PC-9 (cell line): ENCODE measurements at regions not wholly inside any gene's neighbourhood (a gene's known extent, or its start where the extent isn't known, plus 50 kb on each side); places are given as distances from the start of the nearest gene placed in this dataset.

Experiments
- BruUV-seq: library from RNA; stranded (reverse); fragments of 400-500 nt; replicated peaks from 2 replicates; lab custom pipeline; 2021; lab: Mats Ljungman, UMichigan
- CTCF ChIA-PET: fragments of 300-600 bp; sonication (Branson Sonifier 250); formaldehyde crosslinking; loops from one replicate; lab custom pipeline; 2022; ENCODE audit warnings: antibody characterized with exemption; lab: Charles Lee
- POLR2A ChIA-PET: fragments of 300-600 bp; sonication (Branson Sonifier 250); formaldehyde crosslinking; loops from one replicate; lab custom pipeline; 2022; ENCODE audit warnings: antibody characterized with exemption; ENCODE audit not compliant: unreplicated experiment; lab: Charles Lee
- DNase-seq, 2 experiments: peaks; one replicate each; pipeline versions ENCODE4 v3.0.0 to v3.0.0-alpha.2; 2015 to 2022; ENCODE audit warnings: mixed read lengths in 1 of 2
- H2AFZ ChIP-seq: fragments of 200-600 bp; sonication (generic); 2 replicates; pipeline ENCODE4 v1.8.1; 2017; ENCODE audit warnings: antibody characterized with exemption
- H3F3A ChIP-seq: fragments of 200-600 bp; sonication (generic); 2 replicates; pipeline ENCODE4 v1.8.1; 2017; ENCODE audit warnings: antibody characterized with exemption, mild to moderate bottlenecking, low read depth; ENCODE audit not compliant: insufficient read depth
- H3K27ac ChIP-seq: fragments of 200-600 bp; sonication (generic); 2 replicates; pipeline ENCODE4 v1.6.1; 2016; ENCODE audit warnings: mixed run types
- H3K27me3 ChIP-seq: fragments of 200-600 bp; sonication (generic); 2 replicates; pipeline ENCODE4 v1.6.1; 2016; ENCODE audit warnings: low read depth, mixed run types; ENCODE audit not compliant: insufficient read depth
- H3K36me3 ChIP-seq: fragments of 200-600 bp; sonication (generic); 2 replicates; pipeline ENCODE4 v1.6.1; 2016; ENCODE audit warnings: low read depth, mixed run types
- H3K4me1 ChIP-seq: fragments of 200-600 bp; sonication (generic); replicated peaks from 2 replicates; pipeline ENCODE4 v1.6.1; 2016; ENCODE audit warnings: mixed run types; ENCODE audit not compliant: insufficient read depth
- H3K4me2 ChIP-seq: fragments of 200-600 bp; sonication (generic); 2 replicates; pipeline ENCODE4 v1.6.1; 2017; ENCODE audit warnings: mixed run types
- H3K4me3 ChIP-seq: fragments of 200-600 bp; sonication (generic); 2 replicates; pipeline ENCODE4 v1.6.1; 2016; ENCODE audit warnings: mixed run types
- H3K79me2 ChIP-seq: fragments of 200-600 bp; sonication (generic); 2 replicates; pipeline ENCODE4 v1.6.1; 2017; ENCODE audit warnings: low read depth, mixed run types
- H3K9me2 ChIP-seq: fragments of 200-600 bp; sonication (generic); 2 replicates; pipeline ENCODE4 v1.8.1; 2017; ENCODE audit warnings: mild to moderate bottlenecking; ENCODE audit not compliant: insufficient read depth
- H3K9me3 ChIP-seq: fragments of 200-600 bp; sonication (generic); 2 replicates; pipeline ENCODE4 v1.8.1; 2016; ENCODE audit warnings: low read depth; ENCODE audit not compliant: insufficient read depth
- H4K20me1 ChIP-seq: fragments of 200-600 bp; sonication (generic); 2 replicates; pipeline ENCODE4 v1.8.1; 2017; ENCODE audit not compliant: insufficient read depth
- EZH2 ChIP-seq: fragments of 200-600 bp; sonication (generic); IDR thresholded peaks from 2 replicates; pipeline ENCODE4 v1.8.0; 2017; ENCODE audit warnings: antibody characterized with exemption, low read depth
- intact Hi-C: fragments of 100-400 bp; cut with micrococcal nuclease; formaldehyde crosslinking; loops from one replicate; pipeline ENCODE4 v1.10.0; 2022; ENCODE audit not compliant: unreplicated experiment
- TF ChIP-seq, protein P1 (sequence below): fragments of 200-600 bp; sonication (generic); conservative IDR thresholded peaks from 2 replicates; pipeline ENCODE4 v1.6.1; 2017; ENCODE audit warnings: mixed run types, antibody characterized with exemption, mild to moderate bottlenecking, moderate library complexity

DNA sequence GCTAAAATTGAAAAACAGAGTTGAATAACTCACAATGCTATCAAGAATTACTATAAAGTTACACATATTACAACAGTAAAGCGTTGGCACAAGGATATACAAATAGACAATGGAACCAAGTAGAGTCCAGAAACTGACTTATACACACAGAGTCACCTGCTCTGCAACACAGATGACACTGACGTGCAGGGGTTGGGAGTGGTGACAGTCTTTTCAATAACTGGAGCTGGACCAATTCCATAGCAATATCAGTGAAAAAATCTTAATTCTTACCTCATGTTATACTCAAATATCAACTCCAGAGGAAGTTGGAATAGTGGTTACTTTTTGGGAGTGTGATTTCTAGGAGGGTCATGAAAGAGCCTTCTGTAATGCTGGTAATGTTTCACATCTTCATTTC lies 62.5 kb upstream of the NPY start:
- Histone ChIP-seq H3K4me1 (no peaks in the 10 kb centered on the region), H4K20me1 (no peaks in the 10 kb centered on the region), H3K36me3 (no peaks in the 10 kb centered on the region), H3K4me2 (no peak overlapping the region), H3K9me3 (peaks cover 4% of the 10 kb centered on the region; the same call in 1 of the 2 replicates), H3K9me2 (no peaks in the 10 kb centered on the region), H3K4me3 (no peak overlapping the region), H3K27ac (no peak overlapping the region), H3K27me3 (no peaks in the 10 kb centered on the region), H2AFZ (no peak overlapping the region), H3K79me2 (no peaks in the 10 kb centered on the region), H3F3A (no peaks in the 10 kb centered on the region)
- TF ChIP-seq, protein P1, sequence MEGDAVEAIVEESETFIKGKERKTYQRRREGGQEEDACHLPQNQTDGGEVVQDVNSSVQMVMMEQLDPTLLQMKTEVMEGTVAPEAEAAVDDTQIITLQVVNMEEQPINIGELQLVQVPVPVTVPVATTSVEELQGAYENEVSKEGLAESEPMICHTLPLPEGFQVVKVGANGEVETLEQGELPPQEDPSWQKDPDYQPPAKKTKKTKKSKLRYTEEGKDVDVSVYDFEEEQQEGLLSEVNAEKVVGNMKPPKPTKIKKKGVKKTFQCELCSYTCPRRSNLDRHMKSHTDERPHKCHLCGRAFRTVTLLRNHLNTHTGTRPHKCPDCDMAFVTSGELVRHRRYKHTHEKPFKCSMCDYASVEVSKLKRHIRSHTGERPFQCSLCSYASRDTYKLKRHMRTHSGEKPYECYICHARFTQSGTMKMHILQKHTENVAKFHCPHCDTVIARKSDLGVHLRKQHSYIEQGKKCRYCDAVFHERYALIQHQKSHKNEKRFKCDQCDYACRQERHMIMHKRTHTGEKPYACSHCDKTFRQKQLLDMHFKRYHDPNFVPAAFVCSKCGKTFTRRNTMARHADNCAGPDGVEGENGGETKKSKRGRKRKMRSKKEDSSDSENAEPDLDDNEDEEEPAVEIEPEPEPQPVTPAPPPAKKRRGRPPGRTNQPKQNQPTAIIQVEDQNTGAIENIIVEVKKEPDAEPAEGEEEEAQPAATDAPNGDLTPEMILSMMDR = no peak
- TF ChIP-seq EZH2 = no peak
- intact Hi-C loops = no loop called here
- no TSS peak for BruUV-seq
- ChIA-PET POLR2A (no interaction called here), CTCF (no interaction called here)
- peak in 1 of 2 experiments; percentile 13 for DNase-seq

- TF ChIP-seq EZH2 = no peak
- TF ChIP-seq, protein P1 = no peak
- no peak overlapping the region for H3K4me2 ChIP-seq
- no peak overlapping the region for H2AFZ ChIP-seq
- CTCF ChIA-PET = no interaction called here
- H3F3A ChIP-seq = no peaks in the 10 kb centered on the region
- intact Hi-C loops = no loop called here
- no peaks in the 10 kb centered on the region for H3K27me3 ChIP-seq
- H3K4me1 ChIP-seq = no peaks in the 10 kb centered on the region
- H4K20me1 ChIP-seq = no peaks in the 10 kb centered on the region
- POLR2A ChIA-PET = no interaction called here
- no TSS peak for BruUV-seq
- H3K36me3 ChIP-seq = no peaks in the 10 kb centered on the region
- no peaks in the 10 kb centered on the region for H3K79me2 ChIP-seq
- DNase-seq = peak in 1 of 2 experiments; percentile 35
- no peaks in the 10 kb centered on the region for H3K9me2 ChIP-seq
- no peak overlapping the region for H3K27ac ChIP-seq
- H3K4me3 ChIP-seq = no peak overlapping the region
- H3K9me3 ChIP-seq = peaks cover 4% of the 10 kb centered on the region; the same call in 1 of the 2 replicates
Observed at GRCh38 chr7:24227068-24227467, 56.9 kb upstream of the NPY start.

DNA sequence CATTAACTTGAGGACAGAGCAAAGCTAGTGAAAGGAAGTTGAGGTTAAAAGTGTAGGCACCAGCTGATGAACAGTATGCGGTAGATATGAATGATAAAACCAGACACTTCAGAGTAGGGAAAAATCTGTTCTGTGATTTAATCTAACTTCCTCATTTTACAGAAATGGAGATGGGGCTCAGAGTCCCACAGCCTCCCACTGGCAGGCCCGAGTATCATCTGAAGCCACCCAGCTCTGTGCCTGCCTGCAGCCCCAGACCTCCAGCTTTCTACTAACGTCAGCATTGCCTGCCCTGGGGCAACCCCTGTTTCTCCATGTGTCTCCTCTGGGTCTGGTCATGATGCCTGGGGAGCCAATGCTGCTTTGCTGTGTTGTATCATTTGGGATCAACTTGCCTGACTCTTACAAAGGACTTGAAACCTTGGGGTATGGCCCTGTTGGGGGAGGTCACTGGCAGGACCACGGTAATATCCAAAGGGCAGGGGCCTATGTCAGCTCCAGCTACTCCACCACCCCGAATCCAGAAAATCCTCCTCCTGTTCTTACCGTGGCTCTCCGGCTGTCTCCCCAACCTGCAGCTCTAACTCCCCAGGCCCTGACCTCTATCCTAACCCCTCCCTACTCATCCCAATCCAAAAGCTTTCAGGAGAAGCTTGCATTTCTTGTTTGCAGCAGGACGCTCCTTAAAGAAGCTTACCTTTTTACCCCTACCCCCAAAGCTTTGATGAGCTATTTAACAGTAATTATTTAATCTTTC lies 56.2 kb upstream of the NPY start:
- Histone ChIP-seq H3K9me3 (peaks cover 4% of the 10 kb centered on the region; the same call in 1 of the 2 replicates), H3K4me3 (no peak overlapping the region), H3K36me3 (no peaks in the 10 kb centered on the region), H3K4me1 (no peaks in the 10 kb centered on the region), H3K4me2 (no peak overlapping the region), H3K27ac (no peak overlapping the region), H3F3A (no peaks in the 10 kb centered on the region), H3K27me3 (no peaks in the 10 kb centered on the region), H2AFZ (no peak overlapping the region), H3K9me2 (no peaks in the 10 kb centered on the region), H4K20me1 (no peaks in the 10 kb centered on the region), H3K79me2 (no peaks in the 10 kb centered on the region)
- TF ChIP-seq EZH2 = no peak
- TF ChIP-seq, protein P1 = no peak
- DNase-seq = peak in 1 of 2 experiments; percentile 33
- intact Hi-C loops = no loop called here
- POLR2A ChIA-PET = no interaction called here
- BruUV-seq = no TSS peak
- CTCF ChIA-PET = no interaction called here
